OCI-LY3 (cell line): ENCODE measurements at regions not wholly inside any gene's neighbourhood (a gene's known extent, or its start where the extent isn't known, plus 50 kb on each side); places are given as distances from the start of the nearest gene placed in this dataset.

ENCODE experiments used
- CTCF ChIP-seq: fragments of 200-600, 300-600 bp; sonication (generic); IDR thresholded peaks from 2 replicates; pipeline ENCODE4 v1.5.1; 2014; ENCODE audit warnings: antibody characterized with exemption, low read length, low read depth
- EZH2phosphoT487 ChIP-seq: fragments of 200-600 bp; shearing (Covaris generic); IDR thresholded peaks from 2 replicates; pipeline ENCODE4 v1.6.1; 2018; ENCODE audit warnings: antibody characterized with exemption, mixed run types, low read depth

GRCh38 chr21:35561116-35561515 is 499.2 kb downstream of the SETD4 start:
- no peak for TF ChIP-seq CTCF
- TF ChIP-seq EZH2phosphoT487 = no peak
